Fibroblast of lung (primary cell): ENCODE measurements at regions not wholly inside any gene's neighbourhood (a gene's known extent, or its start where the extent isn't known, plus 50 kb on each side); places are given as distances from the start of the nearest gene placed in this dataset.
A peak's percentile ranks its signal among the peaks of the same experiment; 100 is the strongest.

Source experiments
- DNase-seq, 2 donors: peaks; one replicate each; pipeline versions ENCODE4 v3.0.0 to v3.0.0-alpha.2; 2010; ENCODE audit warnings: low read depth in 2 of 2
- H2AFZ ChIP-seq: 2 replicates; pipeline ENCODE4 v1.5.1; 2012; ENCODE audit warnings: low read length, control low read depth, inconsistent platforms
- H3K27ac ChIP-seq: 2 replicates; pipeline ENCODE4 v1.5.1; 2011; ENCODE audit warnings: low read length, control low read depth; ENCODE audit not compliant: insufficient read depth
- H3K27me3 ChIP-seq: 2 replicates; pipeline ENCODE4 v1.5.1; 2011; ENCODE audit warnings: mild to moderate bottlenecking, low read length; ENCODE audit not compliant: control insufficient read depth, insufficient read depth
- H3K36me3 ChIP-seq: 2 replicates; pipeline ENCODE4 v1.5.1; 2011; ENCODE audit warnings: low read length; ENCODE audit not compliant: control insufficient read depth, insufficient read depth
- H3K4me1 ChIP-seq: 2 replicates; pipeline ENCODE4 v1.5.1; 2011; ENCODE audit warnings: low read length; ENCODE audit not compliant: control insufficient read depth, insufficient read depth; ENCODE audit errors: extremely low read depth
- H3K4me2 ChIP-seq: 2 replicates; pipeline ENCODE4 v1.5.1; 2011; ENCODE audit warnings: low read length, control low read depth; ENCODE audit not compliant: insufficient read depth; ENCODE audit errors: extremely low read depth
- H3K4me3 ChIP-seq, 4 experiments: fragments of 200-600 bp in 1 of 4; sonication (generic) in 1 of 4; replicated peaks in 1 of 4; 2 replicates each; pipeline ENCODE4 v1.5.1; 2011 to 2016; ENCODE audit warnings: low read length in 4 of 4, low read depth in 3 of 4, mild to moderate bottlenecking in 3 of 4, control low read depth in 2 of 4, inconsistent platforms in 1 of 4, mixed read lengths in 1 of 4; ENCODE audit not compliant: insufficient read depth in 1 of 4; ENCODE audit errors: control extremely low read depth in 1 of 4
- H3K79me2 ChIP-seq: 2 replicates; pipeline ENCODE4 v1.5.1; 2012; ENCODE audit warnings: mild to moderate bottlenecking, low read length, inconsistent platforms; ENCODE audit not compliant: control insufficient read depth, insufficient read depth
- H3K9ac ChIP-seq: 2 replicates; pipeline ENCODE4 v1.5.1; 2011; ENCODE audit warnings: mild to moderate bottlenecking, low read length, control low read depth; ENCODE audit not compliant: insufficient read depth
- H3K9me3 ChIP-seq: 2 replicates; pipeline ENCODE4 v1.5.1; 2012; ENCODE audit warnings: low read depth, low read length; ENCODE audit not compliant: control insufficient read depth, insufficient read depth
- H4K20me1 ChIP-seq: 2 replicates; pipeline ENCODE4 v1.5.1; 2011; ENCODE audit warnings: low read length; ENCODE audit not compliant: control insufficient read depth, insufficient read depth; ENCODE audit errors: extremely low read depth
- EZH2 ChIP-seq: IDR thresholded peaks from 2 replicates; pipeline ENCODE4 v1.5.1; 2012; ENCODE audit warnings: low read length, control low read depth, mild to moderate bottlenecking; ENCODE audit errors: missing control alignments
- TF ChIP-seq, protein P1 (sequence below), 2 donors: IDR thresholded peaks in 1 of 2; conservative IDR thresholded peaks in 1 of 2; 1 replicate in 1 of 2; 2 replicates in 1 of 2; pipeline ENCODE4 v1.5.1; 2011 to 2012; ENCODE audit warnings: low read length in 2 of 2, control low read depth in 1 of 2, inconsistent platforms in 1 of 2, low read depth in 1 of 2, mild to moderate bottlenecking in 1 of 2

DNA sequence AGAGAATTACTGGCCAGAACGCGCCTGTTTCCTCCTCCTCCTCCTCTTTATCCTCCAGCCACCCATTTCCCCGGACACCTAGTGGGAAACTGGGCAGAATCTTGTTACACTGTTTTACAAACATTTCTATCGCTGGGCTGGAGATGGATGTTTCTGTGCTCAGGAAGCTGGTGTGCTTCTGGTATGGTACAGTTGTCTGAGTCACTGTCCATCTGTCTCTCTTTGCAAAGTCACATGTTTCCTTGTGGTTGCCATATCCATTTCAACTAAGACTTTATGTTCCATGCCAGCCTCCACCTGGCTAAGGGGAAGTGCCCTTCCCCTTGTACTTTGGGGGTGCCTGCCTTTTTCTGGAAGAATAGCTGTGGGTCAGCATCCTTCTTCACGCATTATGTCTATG is 52.9 kb upstream of the SLC22A16 start:
- no peaks in the 10 kb centered on the region for H3K27me3 ChIP-seq
- peak; percentile 68 to 76 for DNase-seq
- no peaks in the 10 kb centered on the region for H3K36me3 ChIP-seq
- no peak for TF ChIP-seq EZH2
- TF ChIP-seq, protein P1, sequence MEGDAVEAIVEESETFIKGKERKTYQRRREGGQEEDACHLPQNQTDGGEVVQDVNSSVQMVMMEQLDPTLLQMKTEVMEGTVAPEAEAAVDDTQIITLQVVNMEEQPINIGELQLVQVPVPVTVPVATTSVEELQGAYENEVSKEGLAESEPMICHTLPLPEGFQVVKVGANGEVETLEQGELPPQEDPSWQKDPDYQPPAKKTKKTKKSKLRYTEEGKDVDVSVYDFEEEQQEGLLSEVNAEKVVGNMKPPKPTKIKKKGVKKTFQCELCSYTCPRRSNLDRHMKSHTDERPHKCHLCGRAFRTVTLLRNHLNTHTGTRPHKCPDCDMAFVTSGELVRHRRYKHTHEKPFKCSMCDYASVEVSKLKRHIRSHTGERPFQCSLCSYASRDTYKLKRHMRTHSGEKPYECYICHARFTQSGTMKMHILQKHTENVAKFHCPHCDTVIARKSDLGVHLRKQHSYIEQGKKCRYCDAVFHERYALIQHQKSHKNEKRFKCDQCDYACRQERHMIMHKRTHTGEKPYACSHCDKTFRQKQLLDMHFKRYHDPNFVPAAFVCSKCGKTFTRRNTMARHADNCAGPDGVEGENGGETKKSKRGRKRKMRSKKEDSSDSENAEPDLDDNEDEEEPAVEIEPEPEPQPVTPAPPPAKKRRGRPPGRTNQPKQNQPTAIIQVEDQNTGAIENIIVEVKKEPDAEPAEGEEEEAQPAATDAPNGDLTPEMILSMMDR (conservative IDR thresholded peaks at IDR 0.05 in 1 of 2, IDR thresholded peaks at IDR 0.05 in 1 of 2; ENCODE audit: low read depth in 1 of 2, low read length in 2 of 2): no peak
- H2AFZ ChIP-seq: no peak overlapping the region
- H3K9ac ChIP-seq: no peak overlapping the region
- H3K4me1 ChIP-seq: peaks cover 3% of the 10 kb centered on the region
- H3K79me2 ChIP-seq: no peaks in the 10 kb centered on the region
- no peaks in the 10 kb centered on the region for H3K9me3 ChIP-seq
- peak overlapping the region; percentile 58 for H3K27ac ChIP-seq
- no peaks in the 10 kb centered on the region for H4K20me1 ChIP-seq
- H3K4me3 ChIP-seq: no peak overlapping the region
- no peak overlapping the region for H3K4me2 ChIP-seq

DNA sequence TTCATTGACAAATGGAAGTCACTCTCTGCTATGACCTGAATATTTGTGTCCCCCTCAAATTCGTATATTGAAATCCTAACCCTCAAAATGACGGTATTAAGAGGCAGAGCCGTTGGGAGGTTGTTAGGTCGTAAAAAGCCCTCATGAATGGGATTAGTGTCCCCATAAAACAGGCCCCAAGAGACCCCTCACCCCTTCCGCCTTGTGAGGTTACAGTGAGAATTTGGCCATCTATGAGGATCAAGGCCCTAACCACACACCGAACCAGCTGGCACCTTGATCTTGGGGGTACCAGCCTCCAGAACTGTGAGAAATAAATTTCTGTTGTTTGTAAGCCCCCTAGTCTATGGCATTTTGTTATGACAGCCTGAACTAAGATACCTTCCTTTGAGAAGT is 52.5 kb upstream of the SLC22A16 start:
- no peaks in the 10 kb centered on the region for H4K20me1 ChIP-seq
- no peak overlapping the region for H3K4me2 ChIP-seq
- no peaks in the 10 kb centered on the region for H3K79me2 ChIP-seq
- DNase-seq: no peak
- H3K36me3 ChIP-seq: no peaks in the 10 kb centered on the region
- peaks cover 3% of the 10 kb centered on the region for H3K4me1 ChIP-seq
- no peaks in the 10 kb centered on the region for H3K27me3 ChIP-seq
- H3K27ac ChIP-seq: peak overlapping the region; percentile 58
- H2AFZ ChIP-seq: no peak overlapping the region
- no peak overlapping the region for H3K4me3 ChIP-seq
- no peak overlapping the region for H3K9ac ChIP-seq
- no peaks in the 10 kb centered on the region for H3K9me3 ChIP-seq
- TF ChIP-seq, protein P1 (conservative IDR thresholded peaks at IDR 0.05 in 1 of 2, IDR thresholded peaks at IDR 0.05 in 1 of 2; ENCODE audit: low read depth in 1 of 2, low read length in 2 of 2): no peak
- TF ChIP-seq EZH2: no peak

DNA sequence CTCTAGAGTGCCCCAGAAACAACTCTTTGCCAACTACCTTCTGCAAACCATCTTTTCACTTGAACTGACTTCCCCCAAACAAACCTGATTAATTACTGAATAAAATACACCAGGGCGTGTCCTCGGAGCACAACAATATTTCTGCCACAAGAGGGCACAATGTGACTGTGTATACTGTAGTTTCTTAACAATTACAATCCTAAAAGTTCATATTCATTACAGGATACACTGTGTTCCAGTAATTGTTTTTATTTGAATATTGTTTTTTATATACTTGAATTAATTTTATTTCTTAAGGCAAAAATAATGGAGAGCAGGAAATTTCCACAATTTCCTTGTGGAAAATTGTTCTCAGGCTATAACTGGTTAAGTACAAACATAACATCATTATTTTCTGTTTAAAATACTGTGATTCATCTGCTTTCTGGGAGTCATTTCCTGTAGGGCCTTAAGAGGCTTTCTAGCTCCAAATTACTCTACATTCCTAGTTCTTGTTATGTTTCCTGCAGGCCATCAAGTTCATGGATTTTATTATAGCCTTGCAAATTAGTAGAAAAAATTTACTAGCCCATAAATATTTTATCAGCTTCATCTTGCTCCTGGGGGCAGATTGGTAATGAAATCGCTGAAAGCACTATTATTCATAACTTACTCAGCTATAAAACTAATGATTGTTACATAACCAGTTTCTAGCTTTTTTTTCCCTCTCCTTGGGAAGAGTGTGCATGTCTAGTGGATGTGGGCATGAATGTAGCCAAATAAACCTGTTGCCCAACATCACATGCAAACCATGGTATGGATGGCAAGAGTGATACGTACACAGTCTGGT is 51.9 kb upstream of the SLC22A16 start:
- Histone ChIP-seq H3K9ac (no peak overlapping the region), H2AFZ (peak overlapping the region; percentile 23)

More for the DNA sequence above, 51.9 kb upstream of the SLC22A16 start:
- Histone ChIP-seq H3K79me2 (no peaks in the 10 kb centered on the region), H3K4me2 (peak overlapping the region; percentile 52), H4K20me1 (no peaks in the 10 kb centered on the region), H3K27ac (peak overlapping the region; percentile 58), H3K27me3 (no peaks in the 10 kb centered on the region), H3K4me3 (no peak overlapping the region), H3K36me3 (no peaks in the 10 kb centered on the region), H3K4me1 (peaks cover 3% of the 10 kb centered on the region), H3K9me3 (no peaks in the 10 kb centered on the region)
- peak; percentile 81 to 88 for DNase-seq
- no peak for TF ChIP-seq EZH2
- TF ChIP-seq, protein P1 (conservative IDR thresholded peaks at IDR 0.05 in 1 of 2, IDR thresholded peaks at IDR 0.05 in 1 of 2; ENCODE audit: low read depth in 1 of 2, low read length in 2 of 2): peak; percentile 59 to 71
